CD4-positive, alpha-beta T cell treated with Interleukin-6 at 100 ng/mL for 8 hours (primary cell): ENCODE measurements at regions not wholly inside any gene's neighbourhood (a gene's known extent, or its start where the extent isn't known, plus 50 kb on each side); places are given as distances from the start of the nearest gene placed in this dataset.
"Not testable (repeated sequence)": the region's sequence is repeated elsewhere in the genome, so short reads cannot be mapped to it uniquely, and the experiment has no call there.

ENCODE experiments used
- DNase-seq: peaks from one replicate; pipeline ENCODE4 v3.0.0-alpha.2; 2020; ENCODE audit warnings: mixed read lengths, low spot score

DNA sequence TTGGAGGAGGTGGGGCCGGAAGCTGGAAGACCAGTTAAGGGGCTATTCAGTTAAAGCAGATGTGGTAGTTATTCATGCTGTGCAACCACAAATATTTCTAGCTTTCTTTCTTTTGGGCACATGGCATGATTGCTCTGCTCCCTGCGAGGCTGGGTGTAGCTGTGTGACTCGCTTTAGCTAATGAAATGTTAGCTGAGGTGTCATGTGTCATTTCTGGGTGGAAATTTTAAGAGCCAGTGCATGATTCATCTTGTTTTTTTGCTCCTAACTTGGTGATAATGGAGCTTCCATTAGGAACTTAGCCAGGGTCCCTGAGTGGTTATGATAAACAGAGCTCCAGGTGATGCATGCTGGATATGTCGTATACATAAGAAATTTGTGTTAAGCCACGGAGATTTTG is 300.6 kb downstream of the SATB1 start:
- DNase-seq = no peak

DNA sequence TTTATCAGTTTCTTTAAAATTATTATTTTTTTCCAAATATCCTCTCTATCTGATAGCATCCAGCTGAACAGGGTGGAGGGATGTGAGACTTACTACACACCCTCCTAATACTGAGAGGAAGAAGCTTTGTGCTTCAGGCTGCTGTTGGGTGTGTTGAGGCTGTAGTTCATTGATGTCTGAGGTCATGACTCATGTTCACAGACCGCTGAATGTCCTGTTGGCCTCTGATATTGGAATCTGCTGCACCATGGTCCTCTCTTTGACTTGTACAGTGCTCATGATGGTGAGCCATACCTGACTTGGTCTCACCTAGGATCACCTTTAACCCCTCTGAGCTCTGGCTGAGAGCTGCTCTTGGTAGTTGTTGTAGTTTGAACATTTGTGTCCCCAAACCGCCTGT is 302.9 kb downstream of the SATB1 start:
- DNase-seq = no peak

DNA sequence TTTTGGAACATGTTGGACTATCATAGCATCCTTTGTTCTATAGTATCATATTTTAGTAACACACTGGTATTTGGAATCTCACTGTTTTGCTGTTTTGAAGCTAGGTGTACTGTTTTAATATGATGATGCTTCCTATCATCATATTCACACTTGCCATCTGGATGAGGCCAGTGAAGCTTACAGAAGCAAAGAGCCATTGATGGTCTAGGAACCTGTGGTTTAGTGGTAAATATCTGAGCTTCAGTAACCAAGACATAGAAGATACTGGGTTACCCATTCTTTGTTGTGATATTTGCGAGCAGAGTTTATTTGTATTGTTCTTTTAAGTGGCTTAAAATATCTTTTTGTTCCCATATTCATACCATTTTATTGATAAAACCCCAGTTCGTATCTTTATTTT is 304.1 kb downstream of the SATB1 start:
- DNase-seq = no peak

DNA sequence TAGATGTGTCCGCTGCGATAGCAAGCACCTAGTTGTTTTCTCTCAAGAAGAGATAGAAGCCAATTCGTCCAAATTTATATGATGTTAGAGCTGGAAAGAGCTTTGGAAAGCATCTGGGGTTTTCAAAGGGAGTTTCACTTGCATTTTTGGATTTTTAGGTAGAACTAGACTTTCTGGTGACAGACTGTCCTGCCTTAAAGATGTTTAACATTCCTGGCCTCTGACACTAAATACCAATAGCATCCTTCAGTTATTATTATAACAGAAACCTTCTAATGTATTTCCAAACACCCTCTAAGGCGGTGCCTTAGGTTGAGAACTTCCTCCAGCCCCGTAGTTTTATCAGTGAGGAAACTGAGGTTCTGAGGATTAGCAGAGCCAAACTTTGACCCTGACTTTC is 305.3 kb downstream of the SATB1 start:
- no peak for DNase-seq

DNA sequence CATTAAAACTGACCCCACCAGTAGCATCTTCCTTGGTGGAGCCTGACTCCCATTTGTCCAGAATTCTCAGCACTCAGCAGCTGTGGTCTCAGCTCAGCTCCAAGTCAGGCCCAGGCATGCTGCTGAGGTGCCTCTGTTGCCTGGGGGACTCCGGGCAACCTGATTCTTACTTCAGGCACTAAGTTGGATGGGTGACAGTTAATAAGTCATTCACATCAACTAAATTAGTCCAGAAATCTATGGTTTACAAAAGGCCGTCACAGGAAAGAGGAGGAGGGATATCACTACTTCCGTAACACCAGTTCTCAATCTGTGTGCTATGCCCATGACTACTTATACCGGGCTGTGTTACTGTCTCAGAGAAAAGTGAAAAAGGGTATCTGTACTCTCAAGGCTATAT is 310.2 kb downstream of the SATB1 start:
- DNase-seq = no peak

DNA sequence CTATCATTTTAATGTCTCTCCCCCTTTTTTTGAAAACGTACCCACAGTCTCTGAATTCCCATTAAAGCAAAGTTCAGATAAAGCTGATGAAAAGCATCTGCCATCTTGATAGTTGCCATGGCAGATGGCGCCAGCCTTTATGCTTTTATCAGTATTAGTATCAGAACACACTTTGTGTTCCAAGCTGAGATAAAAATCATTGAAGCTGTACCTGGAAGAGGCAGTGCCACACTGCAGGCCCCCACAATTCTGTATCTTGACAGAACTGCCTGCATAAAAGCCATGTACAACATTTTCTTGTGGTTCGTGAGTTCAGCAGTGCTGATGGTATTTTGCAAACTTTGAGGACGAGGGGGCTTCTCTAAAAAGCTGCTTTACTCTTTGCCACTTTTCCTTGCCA is 311.7 kb downstream of the SATB1 start:
- DNase-seq = no peak

DNA sequence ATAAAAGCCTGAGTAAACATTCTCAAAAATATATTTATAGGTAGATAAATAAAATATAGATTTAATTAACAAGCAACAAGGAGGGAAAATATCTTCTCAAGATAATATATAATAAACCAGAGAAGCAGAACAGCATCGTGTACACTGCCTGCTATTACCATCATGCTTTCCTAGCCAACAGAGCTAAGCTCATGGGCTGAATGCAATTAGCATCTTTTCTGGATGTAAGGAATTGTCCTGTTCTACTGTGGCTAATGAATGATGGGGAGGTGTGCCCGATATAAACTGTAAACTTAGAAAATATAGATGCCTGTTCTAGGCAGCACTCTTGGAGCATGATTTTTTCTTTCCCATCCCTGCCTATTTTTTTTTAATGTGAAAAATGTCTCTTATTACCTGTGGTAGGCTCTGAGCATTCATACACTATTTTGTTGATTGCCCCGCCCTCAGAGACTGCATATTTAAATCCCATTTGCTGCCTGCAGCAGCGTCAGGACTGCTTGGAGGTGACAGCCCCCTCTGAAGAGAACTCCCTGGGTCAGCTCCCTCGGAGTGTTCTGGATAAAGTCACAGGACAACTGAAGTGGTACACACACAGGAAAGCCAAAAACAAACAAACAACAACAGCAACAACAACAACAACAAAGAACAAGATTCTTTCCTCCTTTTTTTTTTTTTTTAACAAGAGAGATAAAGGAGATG is 312.3 kb downstream of the SATB1 start:
- no peak for DNase-seq

DNA sequence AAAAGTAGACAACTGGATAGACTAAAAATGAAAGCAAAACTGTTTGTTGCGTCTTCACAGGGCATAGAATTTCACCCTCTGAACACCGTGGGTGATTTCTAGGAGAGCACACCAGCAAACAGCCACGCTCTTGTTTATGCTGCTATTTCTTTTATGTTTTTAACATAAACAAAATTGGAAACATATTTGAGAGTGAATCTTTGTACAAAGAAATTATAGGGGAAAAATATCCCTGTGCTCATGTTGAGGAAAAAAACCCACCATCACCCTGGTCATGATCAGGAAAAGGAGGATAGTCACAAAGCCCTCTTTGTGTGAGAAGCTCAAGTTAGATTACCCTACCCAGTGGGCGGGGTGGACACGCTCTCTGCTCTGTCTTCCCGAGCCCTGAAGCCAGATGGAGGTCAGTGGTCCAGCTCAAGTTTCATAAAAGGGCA is 313.3 kb downstream of the SATB1 start:
- DNase-seq = no peak

DNA sequence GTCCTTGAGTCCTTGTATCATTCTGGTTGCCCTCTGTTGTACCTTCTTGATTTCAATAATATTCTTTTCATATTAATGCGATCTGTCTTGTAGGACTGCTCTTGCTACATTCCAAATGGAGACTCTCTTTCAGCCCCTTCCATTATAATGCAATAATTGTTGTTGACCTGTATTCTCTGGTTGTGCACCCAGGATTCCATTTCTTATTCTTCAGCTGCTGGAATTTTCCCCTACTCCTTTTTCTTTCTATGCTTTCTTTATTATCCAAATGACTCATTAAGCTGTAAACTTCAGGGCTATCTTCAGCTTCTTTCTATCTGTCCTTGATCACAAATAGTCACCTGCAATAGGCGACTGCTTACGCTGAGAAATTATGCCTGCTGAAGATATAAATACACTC is 321.5 kb downstream of the SATB1 start:
- DNase-seq = no peak

DNA sequence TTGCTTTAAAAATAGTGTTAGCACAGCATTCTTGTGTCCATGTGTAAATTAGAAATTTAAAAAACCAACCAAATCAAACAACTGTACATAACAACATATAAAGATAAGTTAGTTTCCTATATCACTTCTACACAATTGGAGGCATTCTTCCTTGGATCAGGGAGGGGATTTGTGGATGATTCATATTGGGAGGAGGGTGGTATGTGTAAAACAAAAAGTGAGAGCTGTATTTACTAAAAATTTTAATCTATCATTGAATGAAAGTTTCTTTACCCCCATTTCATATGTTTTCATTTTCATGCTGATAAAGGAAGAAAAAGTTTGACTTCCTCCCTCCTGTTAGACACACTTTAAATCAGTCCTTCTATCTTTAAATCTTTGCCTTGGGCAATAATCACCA is 325.0 kb downstream of the SATB1 start:
- no peak for DNase-seq

DNA sequence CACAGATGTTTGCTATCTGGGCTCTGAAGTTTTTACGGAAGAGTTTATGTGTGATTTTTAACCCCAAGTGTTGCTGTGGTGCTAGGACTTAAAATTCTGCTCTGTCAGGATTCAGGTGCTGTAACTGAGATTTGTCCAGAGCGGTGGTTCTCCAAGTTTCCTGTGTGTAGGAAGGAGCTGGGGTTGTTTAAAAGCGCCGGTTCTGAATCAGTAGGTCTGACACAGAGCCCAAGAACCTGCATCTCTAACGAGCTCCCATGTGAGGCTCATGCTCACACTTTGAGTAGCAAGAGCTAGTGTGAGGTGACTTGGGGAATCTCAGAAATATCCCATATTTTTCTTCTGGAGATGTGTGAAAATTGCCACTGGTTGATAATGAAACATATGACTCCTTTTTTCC is 325.5 kb downstream of the SATB1 start:
- no peak for DNase-seq

DNA sequence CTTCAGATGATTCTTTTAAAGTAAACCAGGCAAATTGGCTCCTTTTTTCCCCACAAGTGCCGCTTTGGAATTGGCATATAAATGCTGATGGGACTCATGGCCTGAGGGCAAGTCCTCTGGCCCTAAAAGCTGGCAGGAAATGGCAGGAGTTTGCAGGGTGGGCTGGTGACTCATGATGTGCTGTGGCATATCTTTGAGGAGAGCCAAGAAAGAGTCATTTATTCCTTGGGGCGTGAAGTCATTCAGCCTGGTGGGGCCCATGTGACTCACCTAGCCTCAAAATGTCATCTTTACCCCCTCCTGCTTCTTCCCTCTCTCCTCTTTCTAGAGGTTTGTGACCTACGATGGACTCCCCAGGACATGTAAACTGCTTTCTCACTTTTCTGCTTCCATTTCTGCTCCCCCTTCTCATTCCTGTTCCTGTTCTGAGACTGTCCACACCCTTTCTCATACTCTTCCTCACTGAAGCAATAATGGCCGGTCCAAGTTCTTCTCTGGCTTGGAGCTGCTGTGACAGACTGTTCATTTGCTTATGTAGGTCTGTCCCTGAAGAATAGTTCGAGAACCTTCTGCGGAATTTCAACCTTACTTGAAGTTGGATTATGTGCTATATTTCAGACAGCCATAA is 326.1 kb downstream of the SATB1 start:
- no peak for DNase-seq

DNA sequence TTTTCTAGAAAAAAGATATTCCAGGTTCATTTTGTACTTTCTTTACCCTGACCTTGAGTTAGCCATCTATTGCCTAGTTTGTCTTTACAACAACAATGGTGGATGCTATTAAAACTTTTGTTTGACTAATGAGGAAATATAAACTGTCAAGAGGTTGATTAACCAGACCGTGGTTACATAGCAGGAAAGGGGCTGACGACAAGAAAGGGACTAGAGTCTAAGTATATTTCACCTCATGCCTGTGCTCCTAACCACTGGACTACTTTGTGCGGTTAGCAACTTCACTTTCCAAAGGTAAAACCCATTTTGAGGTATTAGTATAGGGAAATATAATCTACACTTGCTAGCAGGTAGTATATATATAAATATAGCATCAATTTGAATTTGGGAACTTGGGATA is 327.1 kb downstream of the SATB1 start:
- no peak for DNase-seq

DNA sequence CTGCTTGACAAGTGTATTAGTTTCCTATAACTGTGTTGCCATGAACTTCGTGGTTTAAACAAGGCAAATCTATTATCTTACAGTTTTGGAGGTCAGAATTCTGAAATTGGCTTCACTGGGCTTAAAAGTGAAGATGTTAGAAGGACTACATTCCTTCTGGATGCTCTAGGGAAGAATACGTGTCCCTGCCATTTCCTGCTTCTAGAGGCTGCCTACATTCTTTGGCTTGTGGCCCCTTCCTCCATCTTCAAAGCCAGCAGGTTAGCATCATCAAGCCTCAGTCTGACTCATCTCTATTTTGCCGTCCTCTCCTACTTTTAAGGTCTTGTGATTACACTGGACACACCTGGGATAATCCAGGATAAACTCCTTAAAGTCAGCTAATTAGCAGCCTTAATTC is 327.7 kb downstream of the SATB1 start:
- DNase-seq = no peak

DNA sequence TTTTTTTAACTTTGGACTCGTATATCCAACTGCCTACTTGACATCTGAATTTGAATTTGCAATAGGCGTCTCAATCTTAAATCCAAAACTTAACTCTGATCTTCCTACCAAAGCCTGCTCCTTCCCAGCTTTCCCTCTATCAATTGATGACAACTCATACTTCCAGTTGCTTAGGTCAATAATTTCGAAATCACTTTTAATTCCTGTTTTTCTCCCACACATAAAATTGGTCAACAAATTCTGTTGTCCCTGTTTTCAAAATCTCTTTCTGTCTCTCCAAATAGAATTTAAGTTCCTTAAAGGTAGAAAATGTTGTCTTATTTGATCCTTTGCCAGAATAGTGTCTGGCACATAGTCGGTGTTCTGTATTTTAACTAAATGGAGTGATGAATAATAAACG is 332.4 kb downstream of the SATB1 start:
- DNase-seq = no peak

DNA sequence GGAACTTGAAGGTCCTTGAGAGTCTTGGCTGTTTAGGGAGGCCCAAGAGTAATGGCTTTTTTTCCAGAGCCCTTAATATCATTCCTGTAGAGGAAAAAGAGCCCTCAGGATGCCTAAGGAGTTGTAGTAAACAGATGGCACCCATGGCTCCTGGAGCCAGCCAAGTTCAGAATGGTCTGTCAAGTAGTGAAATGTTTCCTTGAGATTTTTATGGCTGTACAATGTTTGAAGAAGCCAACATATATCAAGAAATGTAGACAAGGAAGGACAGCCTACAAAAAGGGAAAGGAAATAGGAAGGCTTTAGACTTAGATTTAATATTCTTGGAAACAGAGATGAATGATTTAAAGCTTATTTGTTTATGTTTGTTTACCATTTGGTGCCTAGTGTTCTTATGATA is 334.8 kb downstream of the SATB1 start:
- no peak for DNase-seq

DNA sequence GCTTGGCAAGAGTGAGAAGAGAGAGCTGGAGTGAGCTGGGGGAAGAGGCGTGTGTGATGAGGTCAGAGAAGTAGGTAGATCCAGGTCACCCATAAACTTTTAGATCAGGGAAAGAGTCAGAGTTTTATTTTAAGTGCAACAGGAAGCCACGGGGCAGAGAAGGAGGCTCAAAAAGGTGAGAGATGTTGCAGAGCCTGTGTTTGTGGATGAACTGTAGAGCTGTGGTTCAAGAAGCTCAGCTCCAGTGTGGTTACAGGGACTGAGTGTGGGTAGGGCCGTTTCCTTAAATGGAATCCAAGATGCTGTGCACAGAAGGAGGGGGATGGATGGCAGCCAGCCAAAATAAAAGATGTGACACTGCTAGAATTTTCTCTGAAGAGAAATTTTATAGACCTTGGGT is 337.2 kb downstream of the SATB1 start:
- no peak for DNase-seq

DNA sequence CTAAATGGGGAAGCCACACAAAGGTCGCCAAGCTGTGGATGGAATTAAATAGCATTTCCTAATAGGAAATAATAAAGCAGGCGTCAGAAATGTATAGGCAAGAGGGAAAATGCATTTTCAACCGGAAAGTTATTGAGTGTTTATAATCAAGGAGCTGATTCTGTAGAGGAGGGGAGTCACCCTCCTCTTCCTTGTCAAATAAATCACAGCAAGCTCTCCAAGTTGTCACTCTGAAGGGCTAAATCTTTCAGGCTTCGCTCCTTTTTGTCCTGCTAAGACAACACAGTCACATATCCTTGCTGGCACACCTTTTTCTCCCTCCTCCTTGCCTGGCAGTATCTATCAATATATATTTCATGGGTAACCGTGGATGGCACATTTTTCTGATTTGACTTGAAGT is 338.4 kb downstream of the SATB1 start:
- no peak for DNase-seq

DNA sequence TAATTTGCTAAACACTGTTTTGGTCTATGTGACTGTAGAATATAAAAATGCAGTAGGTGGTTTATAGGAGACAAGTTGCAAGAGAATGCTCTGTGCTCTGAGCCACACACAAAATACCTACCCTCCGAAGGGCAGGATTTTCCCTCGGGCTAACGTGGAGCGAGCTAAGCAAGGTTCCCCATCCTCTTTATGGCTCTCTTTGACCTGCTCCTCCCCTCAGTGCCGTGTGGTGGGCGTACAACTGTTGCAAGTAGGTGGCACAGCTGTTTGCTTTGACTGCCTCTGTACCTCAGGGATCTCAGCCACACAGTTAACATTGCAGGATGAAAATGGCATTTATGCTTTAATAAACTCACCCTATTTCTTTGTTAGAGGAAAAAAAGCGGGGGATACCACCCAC is 339.1 kb downstream of the SATB1 start:
- DNase-seq = no peak

DNA sequence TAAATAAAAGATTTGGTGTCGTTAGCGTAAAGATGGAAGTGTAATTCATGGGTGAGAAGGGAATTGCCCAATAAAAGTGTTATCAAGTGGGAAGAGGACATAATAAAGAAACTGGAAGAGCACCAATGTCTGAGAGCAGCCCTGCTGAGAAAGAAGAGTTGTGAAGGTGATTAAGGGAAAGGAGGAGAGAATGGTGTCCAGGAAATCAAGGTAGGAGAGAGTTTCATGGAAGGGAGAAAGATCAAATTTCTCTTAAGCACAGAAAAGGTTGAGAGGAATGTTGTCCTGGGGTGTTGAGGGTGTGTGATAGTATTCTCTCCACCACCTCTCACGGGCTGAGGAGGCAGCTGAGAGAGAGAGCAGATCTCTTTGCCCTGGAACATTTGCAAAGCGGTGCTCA is 339.7 kb downstream of the SATB1 start:
- no peak for DNase-seq

DNA sequence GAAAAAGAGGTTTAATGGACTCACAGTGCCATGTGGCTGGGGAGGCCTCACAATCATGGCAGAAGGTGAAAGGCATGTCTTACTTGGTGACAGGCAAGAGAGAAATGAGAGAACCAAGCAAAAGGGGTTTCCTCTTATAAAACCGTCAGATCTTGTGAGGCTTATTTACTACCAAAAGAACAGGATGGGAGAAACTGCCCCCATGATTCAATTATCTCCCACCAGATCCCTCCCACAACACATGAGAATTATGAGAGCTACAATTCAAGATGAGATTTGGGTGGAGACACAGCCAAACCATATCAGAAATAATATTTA is 340.8 kb upstream of the TBC1D5 start:
- DNase-seq = not testable (repeated sequence)

DNA sequence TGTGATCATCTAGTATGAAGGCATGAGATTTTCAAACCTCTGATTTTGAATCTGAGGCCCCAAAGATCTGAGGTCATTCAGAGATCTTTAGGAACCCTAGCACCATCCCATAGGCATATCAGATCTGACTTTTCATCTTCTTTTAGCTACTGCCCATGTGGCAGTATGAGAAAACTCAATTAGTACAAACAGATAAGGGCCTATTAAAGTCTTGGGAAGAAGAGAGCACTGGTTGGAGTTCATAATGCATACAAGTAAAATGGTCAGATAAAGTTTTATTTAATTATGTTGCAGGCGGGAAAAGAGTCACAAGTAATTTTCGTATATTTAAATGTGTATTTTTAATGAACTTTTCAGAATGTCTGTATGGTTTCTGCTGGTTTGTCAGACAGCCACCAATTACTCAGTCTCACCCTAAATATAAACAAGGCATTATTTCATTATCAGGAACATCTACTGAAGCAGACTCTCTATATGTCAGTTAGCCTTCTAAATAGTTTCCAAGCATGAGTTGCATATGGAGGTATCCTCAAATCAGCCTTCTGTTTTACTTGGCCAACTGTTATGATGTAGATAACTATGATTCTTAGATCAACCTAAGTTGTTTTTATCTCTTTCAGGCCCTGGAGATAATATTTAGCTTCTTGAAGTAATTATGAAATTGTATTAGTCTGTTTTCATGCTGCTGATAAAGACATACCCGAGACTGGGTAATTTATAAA is 340.3 kb upstream of the TBC1D5 start:
- no peak for DNase-seq

DNA sequence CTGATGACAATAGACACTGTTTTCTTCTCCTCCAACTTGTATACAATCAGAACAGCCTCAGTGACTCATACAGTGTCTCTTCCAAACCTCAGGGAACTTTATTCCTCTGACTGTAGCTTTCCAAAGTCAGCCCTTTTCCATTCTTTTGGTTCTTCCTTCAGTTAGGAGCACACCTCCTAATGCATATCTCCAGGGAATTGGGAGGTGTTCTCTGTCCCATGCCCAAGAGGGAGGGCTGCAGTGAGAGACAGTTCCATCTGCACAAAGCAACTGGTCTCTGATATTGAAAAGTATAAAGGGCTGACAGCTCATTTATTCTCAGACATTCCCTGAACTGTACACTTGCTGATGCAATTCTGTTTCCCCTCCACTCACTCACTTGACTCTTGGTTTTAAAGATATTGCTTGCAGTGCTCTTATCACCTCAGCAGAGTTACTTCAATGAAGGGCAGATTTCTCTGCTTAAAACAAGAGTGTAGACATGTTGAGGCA is 337.8 kb upstream of the TBC1D5 start:
- DNase-seq = no peak

DNA sequence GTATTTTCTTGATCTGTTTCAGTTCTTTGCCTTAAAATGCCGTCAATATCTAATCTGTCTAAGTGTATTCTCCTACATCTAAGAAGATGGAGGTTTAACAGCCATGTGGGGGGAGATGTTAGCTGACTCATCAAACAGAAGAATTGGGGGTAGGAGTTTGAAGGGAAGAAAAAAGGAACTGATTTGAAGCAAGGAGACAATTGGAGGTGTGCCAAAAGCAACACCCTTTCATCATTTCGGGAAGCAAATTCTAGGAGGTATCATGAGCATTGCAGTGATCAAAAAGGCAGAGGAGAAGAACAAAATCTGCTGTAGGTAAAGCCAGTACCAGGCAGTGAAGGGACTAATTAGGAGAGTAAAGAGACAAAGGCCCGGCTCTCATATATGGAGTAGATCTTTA is 337.3 kb upstream of the TBC1D5 start:
- DNase-seq = no peak
